GM12891 (cell line): ENCODE measurements at regions not wholly inside any gene's neighbourhood (a gene's known extent, or its start where the extent isn't known, plus 50 kb on each side); places are given as distances from the start of the nearest gene placed in this dataset.

Source experiments
- POLR2A ChIP-seq: IDR thresholded peaks from 2 replicates; pipeline ENCODE4 v1.6.1; 2011; ENCODE audit warnings: low read depth, low read length, control low read depth
- POLR2AphosphoS5 ChIP-seq: IDR thresholded peaks from 2 replicates; pipeline ENCODE4 v1.6.1; 2011; ENCODE audit warnings: low read depth, low read length, control low read depth
- POU2F2 ChIP-seq: IDR thresholded peaks from 2 replicates; pipeline ENCODE4 v1.6.1; 2011; ENCODE audit warnings: low read depth, mild to moderate bottlenecking, control low read depth, low read length, moderate library complexity
- SPI1 ChIP-seq: IDR thresholded peaks from 2 replicates; pipeline ENCODE4 v1.6.1; 2011; ENCODE audit warnings: low read depth, low read length, control low read depth
- TAF1 ChIP-seq: IDR thresholded peaks from 2 replicates; pipeline ENCODE4 v1.6.1; 2011; ENCODE audit warnings: low read depth, low read length, control low read depth

DNA sequence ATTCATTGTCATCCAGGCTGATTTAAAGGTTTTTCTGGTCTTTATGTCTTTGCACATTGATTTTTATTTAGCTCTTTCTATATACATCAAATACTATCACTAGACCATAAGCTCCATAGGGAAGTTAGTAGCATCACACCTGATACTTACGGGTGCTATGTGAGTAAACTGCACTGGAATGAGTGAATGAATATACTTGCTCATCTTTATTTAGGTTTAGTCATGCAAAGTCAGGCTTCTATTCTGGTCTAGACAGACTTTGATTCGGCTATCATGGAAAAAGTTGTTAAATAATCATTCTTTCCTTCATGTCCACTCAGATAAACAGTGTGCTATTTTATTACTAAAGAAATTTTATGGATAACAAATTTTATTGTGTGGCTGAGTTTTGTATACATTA lies 457.8 kb upstream of the PCDH7 start:
- TF ChIP-seq POLR2AphosphoS5: no peak
- TF ChIP-seq SPI1: no peak
- no peak for TF ChIP-seq POU2F2
- TF ChIP-seq POLR2A: no peak
- no peak for TF ChIP-seq TAF1
